OCI-LY7 (cell line): ENCODE measurements at regions not wholly inside any gene's neighbourhood (a gene's known extent, or its start where the extent isn't known, plus 50 kb on each side); places are given as distances from the start of the nearest gene placed in this dataset.

Experiments
- BruUV-seq: library from RNA; stranded (reverse); fragments of 400-500 nt; replicated peaks from 2 replicates; lab custom pipeline; 2021; lab: Mats Ljungman, UMichigan
- CTCF ChIA-PET: fragments of 300-600 bp; sonication (Branson Sonifier 250); formaldehyde crosslinking; loops from one replicate; lab custom pipeline; 2022; ENCODE audit warnings: antibody characterized with exemption; ENCODE audit not compliant: unreplicated experiment; lab: Charles Lee
- POLR2A ChIA-PET: fragments of 300-600 bp; sonication (Branson Sonifier 250); formaldehyde crosslinking; loops from one replicate; lab custom pipeline; 2022; ENCODE audit warnings: antibody characterized with exemption; lab: Charles Lee
- DNase-seq: peaks from one replicate; pipeline ENCODE4 v3.0.0-alpha.2; 2015; ENCODE audit warnings: low spot score
- H2AFZ ChIP-seq: fragments of 200-600 bp; sonication (generic), shearing (Covaris generic); 2 replicates; pipeline ENCODE4 v1.6.1; 2014; ENCODE audit warnings: mild to moderate bottlenecking, antibody characterized with exemption, low read length, moderate library complexity
- H3K27ac ChIP-seq: fragments of 200-600 bp; sonication (generic); 2 replicates; pipeline ENCODE4 v1.5.1; 2014; ENCODE audit warnings: mixed run types, low read depth, mild to moderate bottlenecking, moderate library complexity, low read length, inconsistent platforms; ENCODE audit not compliant: poor library complexity, severe bottlenecking
- H3K36me3 ChIP-seq: fragments of 200-600 bp; sonication (generic); 2 replicates; pipeline ENCODE4 v1.6.1; 2014; ENCODE audit warnings: mild to moderate bottlenecking, antibody characterized with exemption, low read length, moderate library complexity, mixed read lengths; ENCODE audit not compliant: insufficient read depth
- H3K4me1 ChIP-seq: fragments of 200-600 bp; sonication (generic); 2 replicates; pipeline ENCODE4 v1.5.1; 2014; ENCODE audit warnings: mild to moderate bottlenecking, low read length; ENCODE audit not compliant: insufficient read depth, poor library complexity, severe bottlenecking
- H3K4me2 ChIP-seq: fragments of 200-600 bp; sonication (generic); 2 replicates; pipeline ENCODE4 v1.6.1; 2014; ENCODE audit warnings: mild to moderate bottlenecking, low read length
- H3K4me3 ChIP-seq: fragments of 200-600 bp; sonication (generic); 2 replicates; pipeline ENCODE4 v1.5.1; 2014; ENCODE audit warnings: mild to moderate bottlenecking, low read depth, low read length; ENCODE audit not compliant: poor library complexity, severe bottlenecking
- H3K79me2 ChIP-seq: fragments of 200-600 bp; sonication (generic); 2 replicates; pipeline ENCODE4 v1.6.1; 2016; ENCODE audit warnings: low read depth, mild to moderate bottlenecking, low read length, moderate library complexity, mixed read lengths; ENCODE audit not compliant: insufficient read depth
- H3K9me2 ChIP-seq: fragments of 200-600 bp; sonication (generic); 2 replicates; pipeline ENCODE4 v1.6.1; 2016; ENCODE audit warnings: mild to moderate bottlenecking, low read length, mixed read lengths; ENCODE audit not compliant: insufficient read depth
- H3K9me3 ChIP-seq: fragments of 200-600 bp; sonication (generic); 2 replicates; pipeline ENCODE4 v1.6.1; 2014; ENCODE audit warnings: mild to moderate bottlenecking, mixed run types, low read length, mixed read lengths
- H4K20me1 ChIP-seq: fragments of 200-600 bp; sonication (generic); 2 replicates; pipeline ENCODE4 v1.6.1; 2014; ENCODE audit warnings: mild to moderate bottlenecking, antibody characterized with exemption, low read length, moderate library complexity, mixed read lengths; ENCODE audit not compliant: insufficient read depth
- EZH2phosphoT487 ChIP-seq: fragments of 200-600 bp; sonication (generic); IDR thresholded peaks from 2 replicates; pipeline ENCODE4 v1.6.1; 2018; ENCODE audit warnings: low read depth, borderline replicate concordance, mild to moderate bottlenecking, mixed run types, antibody characterized with exemption, low read length, moderate library complexity, mixed read lengths
- intact Hi-C: fragments of 100-400 bp; cut with micrococcal nuclease; formaldehyde crosslinking; loops from one replicate; pipeline ENCODE4 v1.10.0; 2022; ENCODE audit not compliant: unreplicated experiment
- TF ChIP-seq, protein P1 (sequence below): fragments of 200-600 bp; sonication (generic); conservative IDR thresholded peaks from 2 replicates; pipeline ENCODE4 v1.5.1; 2014; ENCODE audit warnings: mild to moderate bottlenecking, antibody characterized with exemption, low read length, moderate library complexity, mixed read lengths

DNA sequence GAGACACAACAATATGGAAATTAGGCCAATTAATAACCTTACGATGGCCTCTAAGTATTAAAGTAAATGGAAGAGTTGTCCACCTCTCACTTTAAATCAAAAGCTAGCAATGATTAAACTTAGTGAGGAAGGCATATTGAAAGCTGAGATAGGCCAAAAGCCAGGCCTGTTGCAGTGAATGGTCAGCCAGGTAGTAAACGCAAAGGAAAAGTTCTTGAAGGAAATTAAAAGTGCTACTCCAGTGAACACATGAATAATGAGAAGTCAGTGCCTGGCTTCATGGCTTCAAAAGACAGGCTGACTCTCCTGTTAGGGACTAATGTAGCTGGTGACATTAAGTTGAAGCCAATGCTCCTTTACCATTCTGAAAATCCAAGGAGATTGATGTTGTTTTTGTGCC is 135.3 kb downstream of the NDUFA12 start:
- Histone ChIP-seq H2AFZ (no peak overlapping the region), H3K9me3 (no peaks in the 10 kb centered on the region), H3K36me3 (no peaks in the 10 kb centered on the region), H3K27ac (no peak overlapping the region), H3K79me2 (no peaks in the 10 kb centered on the region), H3K4me3 (no peak overlapping the region), H4K20me1 (no peaks in the 10 kb centered on the region), H3K4me2 (no peak overlapping the region), H3K9me2 (no peaks in the 10 kb centered on the region), H3K4me1 (peaks cover 31% of the 10 kb centered on the region)
- no peak for DNase-seq
- intact Hi-C loops: no loop called here
- CTCF ChIA-PET: no interaction called here
- POLR2A ChIA-PET: interaction anchor here (1.2 kb wide), 1 partner anchor 26 kb away, joined by 3 read pairs; no protein-coding TSS in a partner anchor
- no TSS peak for BruUV-seq
- no peak for TF ChIP-seq EZH2phosphoT487
- TF ChIP-seq, protein P1, sequence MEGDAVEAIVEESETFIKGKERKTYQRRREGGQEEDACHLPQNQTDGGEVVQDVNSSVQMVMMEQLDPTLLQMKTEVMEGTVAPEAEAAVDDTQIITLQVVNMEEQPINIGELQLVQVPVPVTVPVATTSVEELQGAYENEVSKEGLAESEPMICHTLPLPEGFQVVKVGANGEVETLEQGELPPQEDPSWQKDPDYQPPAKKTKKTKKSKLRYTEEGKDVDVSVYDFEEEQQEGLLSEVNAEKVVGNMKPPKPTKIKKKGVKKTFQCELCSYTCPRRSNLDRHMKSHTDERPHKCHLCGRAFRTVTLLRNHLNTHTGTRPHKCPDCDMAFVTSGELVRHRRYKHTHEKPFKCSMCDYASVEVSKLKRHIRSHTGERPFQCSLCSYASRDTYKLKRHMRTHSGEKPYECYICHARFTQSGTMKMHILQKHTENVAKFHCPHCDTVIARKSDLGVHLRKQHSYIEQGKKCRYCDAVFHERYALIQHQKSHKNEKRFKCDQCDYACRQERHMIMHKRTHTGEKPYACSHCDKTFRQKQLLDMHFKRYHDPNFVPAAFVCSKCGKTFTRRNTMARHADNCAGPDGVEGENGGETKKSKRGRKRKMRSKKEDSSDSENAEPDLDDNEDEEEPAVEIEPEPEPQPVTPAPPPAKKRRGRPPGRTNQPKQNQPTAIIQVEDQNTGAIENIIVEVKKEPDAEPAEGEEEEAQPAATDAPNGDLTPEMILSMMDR: no peak

GRCh38 chr12:94867066-94867855 is 136.2 kb downstream of the NDUFA12 start:
- no peak for DNase-seq
- H3K4me3 ChIP-seq: no peak overlapping the region
- H4K20me1 ChIP-seq: no peaks in the 10 kb centered on the region
- POLR2A ChIA-PET: interaction anchor here (1.2 kb wide), 1 partner anchor 25 kb away, joined by 3 read pairs; no protein-coding TSS in a partner anchor
- H3K9me2 ChIP-seq: no peaks in the 10 kb centered on the region
- H3K79me2 ChIP-seq: no peaks in the 10 kb centered on the region
- intact Hi-C loops: no loop called here
- BruUV-seq: no TSS peak
- no peaks in the 10 kb centered on the region for H3K36me3 ChIP-seq
- no peak overlapping the region for H3K27ac ChIP-seq
- CTCF ChIA-PET: interaction anchor here (0.6 kb wide), 1 partner anchor 134 kb away, joined by 3 read pairs; no protein-coding TSS in a partner anchor
- no peaks in the 10 kb centered on the region for H3K9me3 ChIP-seq
- TF ChIP-seq EZH2phosphoT487: no peak
- TF ChIP-seq, protein P1: no peak
- peaks cover 22% of the 10 kb centered on the region for H3K4me1 ChIP-seq
- no peak overlapping the region for H3K4me2 ChIP-seq
- no peak overlapping the region for H2AFZ ChIP-seq

GRCh38 chr12:94864987-94865386 is 138.5 kb downstream of the NDUFA12 start:
- Histone ChIP-seq H3K79me2 (no peaks in the 10 kb centered on the region), H3K4me2 (no peak overlapping the region), H3K4me1 (no peaks in the 10 kb centered on the region), H3K27ac (no peak overlapping the region), H4K20me1 (no peaks in the 10 kb centered on the region), H3K4me3 (no peak overlapping the region), H3K9me3 (no peaks in the 10 kb centered on the region), H3K36me3 (no peaks in the 10 kb centered on the region), H2AFZ (no peak overlapping the region), H3K9me2 (no peaks in the 10 kb centered on the region)
- CTCF ChIA-PET: no interaction called here
- no peak for DNase-seq
- no TSS peak for BruUV-seq
- POLR2A ChIA-PET: interaction anchor here (0.6 to 0.9 kb wide), 6 partner anchors 10 to 77 kb away, joined by 3 to 5 read pairs (median 3); no protein-coding TSS in a partner anchor
- TF ChIP-seq EZH2phosphoT487: no peak
- TF ChIP-seq, protein P1: no peak
- intact Hi-C loops: no loop called here
